ENCODE measurements at regions not wholly inside any gene's neighbourhood (a gene's known extent, or its start where the extent isn't known, plus 50 kb on each side); places are given as distances from the start of the nearest gene placed in this dataset.
A peak's percentile ranks its signal among the peaks of the same experiment; 100 is the strongest.

- ChIA-PET POLR2A (no interaction called here), CTCF (no interaction called here)
- Mint-ChIP-seq H3K27me3 (no peaks in the 10 kb centered on the region), H3K9me3 (no peaks in the 10 kb centered on the region), H3K36me3 (no peaks in the 10 kb centered on the region), H3K4me3 (no peak overlapping the region), H3K27ac (no peak overlapping the region), H3K4me1 (ENCODE audit: low read depth) (peaks cover 33% of the 10 kb centered on the region)
- intact Hi-C loops (cut with micrococcal nuclease): loop anchor here (10.0 kb wide), 1 partner anchor 410 kb away; no protein-coding TSS in a partner anchor
- no peak for DNase-seq
Observed at GRCh38 chr2:236965021-236965840, 120.5 kb upstream of the COPS8 start.

DNA sequence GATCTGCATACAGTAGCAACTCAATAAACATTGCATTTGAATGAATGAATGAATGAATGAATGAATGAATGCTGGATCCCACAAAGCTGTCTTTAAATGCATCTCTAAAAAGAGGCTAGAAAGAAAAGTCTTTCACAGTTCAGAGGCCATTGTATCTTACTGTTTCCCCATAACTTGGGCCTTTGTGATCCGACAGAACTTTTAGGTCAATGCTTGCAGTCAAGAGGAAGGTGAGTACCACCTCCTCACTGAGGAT is 119.9 kb upstream of the COPS8 start:
- H3K36me3 Mint-ChIP-seq: no peaks in the 10 kb centered on the region
- DNase-seq: no peak
- no peak overlapping the region for H3K27ac Mint-ChIP-seq
- H3K4me1 Mint-ChIP-seq (ENCODE audit: low read depth): peaks cover 37% of the 10 kb centered on the region
- ChIA-PET CTCF (no interaction called here), POLR2A (no interaction called here)
- H3K4me3 Mint-ChIP-seq: no peak overlapping the region
- no peaks in the 10 kb centered on the region for H3K27me3 Mint-ChIP-seq
- H3K9me3 Mint-ChIP-seq: no peaks in the 10 kb centered on the region
- intact Hi-C loops (cut with micrococcal nuclease): loop anchor here (10.0 kb wide), 1 partner anchor 411 kb away; no protein-coding TSS in a partner anchor

DNA sequence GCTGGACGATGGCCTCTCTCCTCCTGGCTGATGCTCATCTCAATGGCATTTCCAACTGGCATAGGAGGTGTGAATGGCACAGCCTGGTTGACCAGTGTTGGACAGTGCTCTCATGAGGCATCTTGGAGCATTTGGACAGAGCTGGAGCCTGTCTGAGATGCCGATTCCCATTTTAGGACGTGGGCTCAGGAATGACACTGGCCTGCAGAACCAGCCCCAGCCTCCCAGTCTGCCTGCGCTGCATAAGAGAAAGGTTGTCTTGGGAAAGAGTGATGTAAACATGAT is 118.2 kb upstream of the COPS8 start:
- Mint-ChIP-seq H3K4me3 (no peak overlapping the region), H3K36me3 (no peaks in the 10 kb centered on the region), H3K27ac (no peak overlapping the region), H3K27me3 (no peaks in the 10 kb centered on the region), H3K4me1 (ENCODE audit: low read depth) (peaks cover 40% of the 10 kb centered on the region), H3K9me3 (no peaks in the 10 kb centered on the region)
- POLR2A ChIA-PET: no interaction called here
- no peak for DNase-seq
- intact Hi-C loops (cut with micrococcal nuclease): loop anchor here (10.0 kb wide), 1 partner anchor 413 kb away; no protein-coding TSS in a partner anchor
- CTCF ChIA-PET: no interaction called here

DNA sequence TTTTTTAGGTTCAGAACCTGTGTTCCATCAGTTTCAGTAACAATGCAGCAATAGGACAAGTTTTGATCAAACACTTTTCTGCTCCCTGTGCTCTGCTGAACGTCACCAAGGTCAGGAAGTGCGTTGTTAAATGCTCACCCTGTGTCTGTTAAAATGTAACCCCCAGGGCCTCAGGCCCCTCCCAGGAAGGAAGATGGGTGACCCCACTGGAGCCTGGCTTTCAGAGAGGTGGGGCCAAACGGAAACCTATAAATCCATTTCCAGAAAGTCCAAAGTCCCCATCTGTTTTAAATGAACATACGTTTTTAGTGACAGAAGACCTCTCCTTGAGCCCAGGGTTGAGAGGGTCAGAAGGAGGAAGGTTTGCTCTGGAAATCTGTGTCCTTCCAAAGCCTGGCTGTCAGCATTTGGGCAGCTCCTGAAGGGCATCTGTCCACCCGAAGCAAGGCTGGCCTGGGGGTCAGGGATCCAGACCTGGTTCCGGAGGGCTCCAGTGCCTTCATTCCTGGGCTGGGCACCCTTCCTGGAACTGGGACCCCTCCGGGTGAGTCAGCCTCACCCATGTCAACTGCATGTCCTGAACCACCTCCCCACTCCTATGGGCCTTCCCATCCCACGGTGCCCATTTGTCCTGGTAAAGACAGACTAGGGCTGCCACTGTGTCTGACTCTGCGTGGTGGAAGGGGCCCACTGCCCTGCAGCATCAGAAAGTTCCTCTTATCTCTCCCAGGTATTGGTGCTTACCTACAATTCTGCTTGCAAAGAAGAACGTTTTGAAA is 117.4 kb upstream of the COPS8 start:
- CTCF ChIA-PET: no interaction called here
- no peaks in the 10 kb centered on the region for H3K36me3 Mint-ChIP-seq
- intact Hi-C loops (cut with micrococcal nuclease): loop anchor here (10.0 kb wide), 1 partner anchor 413 kb away; no protein-coding TSS in a partner anchor
- no peaks in the 10 kb centered on the region for H3K27me3 Mint-ChIP-seq
- POLR2A ChIA-PET: no interaction called here
- no peak overlapping the region for H3K4me3 Mint-ChIP-seq
- peak; percentile 35 for DNase-seq
- peak overlapping the region; percentile 49 for H3K27ac Mint-ChIP-seq
- H3K9me3 Mint-ChIP-seq: no peaks in the 10 kb centered on the region
- H3K4me1 Mint-ChIP-seq (ENCODE audit: low read depth): peaks cover 40% of the 10 kb centered on the region

DNA sequence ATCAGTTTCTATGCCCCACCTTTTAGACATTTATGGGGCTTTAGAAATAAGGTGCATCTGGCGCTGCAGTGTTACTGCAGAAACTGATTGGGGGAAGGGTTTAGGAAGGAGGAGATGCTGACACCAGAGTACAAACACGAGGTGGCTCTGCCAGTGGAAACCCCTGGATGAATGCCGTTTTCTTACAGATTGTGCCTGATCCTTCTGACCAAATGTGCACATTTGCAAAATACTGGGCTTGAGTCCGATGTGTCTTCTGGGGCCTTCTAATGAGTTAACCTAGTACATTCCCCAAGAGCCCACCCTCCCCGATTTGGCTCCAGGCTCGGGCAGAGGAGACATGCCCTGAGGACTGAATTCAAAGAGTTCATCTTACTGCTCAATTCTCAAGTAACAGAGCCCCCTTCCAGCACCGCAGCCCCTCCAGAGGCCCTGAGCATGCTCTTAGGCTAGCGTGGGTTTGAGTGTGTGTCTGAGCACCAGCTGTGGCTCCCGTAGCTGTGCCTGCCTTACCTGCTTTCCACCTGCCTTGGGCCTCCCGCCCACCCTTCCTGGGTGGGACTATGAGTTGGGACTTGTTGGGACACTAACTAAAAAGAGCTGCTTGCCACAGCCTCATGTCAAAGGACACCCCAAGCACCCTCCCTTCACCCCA is 116.7 kb upstream of the COPS8 start:
- Mint-ChIP-seq H3K27ac (peak overlapping the region; percentile 52), H3K27me3 (no peaks in the 10 kb centered on the region), H3K36me3 (no peaks in the 10 kb centered on the region), H3K4me1 (ENCODE audit: low read depth) (peaks cover 40% of the 10 kb centered on the region), H3K9me3 (no peaks in the 10 kb centered on the region), H3K4me3 (peak overlapping the region; percentile 46)
- ChIA-PET CTCF (no interaction called here), POLR2A (no interaction called here)
- DNase-seq: no peak
- intact Hi-C loops (cut with micrococcal nuclease): loop anchor here (10.0 kb wide), 1 partner anchor 414 kb away; no protein-coding TSS in a partner anchor

DNA sequence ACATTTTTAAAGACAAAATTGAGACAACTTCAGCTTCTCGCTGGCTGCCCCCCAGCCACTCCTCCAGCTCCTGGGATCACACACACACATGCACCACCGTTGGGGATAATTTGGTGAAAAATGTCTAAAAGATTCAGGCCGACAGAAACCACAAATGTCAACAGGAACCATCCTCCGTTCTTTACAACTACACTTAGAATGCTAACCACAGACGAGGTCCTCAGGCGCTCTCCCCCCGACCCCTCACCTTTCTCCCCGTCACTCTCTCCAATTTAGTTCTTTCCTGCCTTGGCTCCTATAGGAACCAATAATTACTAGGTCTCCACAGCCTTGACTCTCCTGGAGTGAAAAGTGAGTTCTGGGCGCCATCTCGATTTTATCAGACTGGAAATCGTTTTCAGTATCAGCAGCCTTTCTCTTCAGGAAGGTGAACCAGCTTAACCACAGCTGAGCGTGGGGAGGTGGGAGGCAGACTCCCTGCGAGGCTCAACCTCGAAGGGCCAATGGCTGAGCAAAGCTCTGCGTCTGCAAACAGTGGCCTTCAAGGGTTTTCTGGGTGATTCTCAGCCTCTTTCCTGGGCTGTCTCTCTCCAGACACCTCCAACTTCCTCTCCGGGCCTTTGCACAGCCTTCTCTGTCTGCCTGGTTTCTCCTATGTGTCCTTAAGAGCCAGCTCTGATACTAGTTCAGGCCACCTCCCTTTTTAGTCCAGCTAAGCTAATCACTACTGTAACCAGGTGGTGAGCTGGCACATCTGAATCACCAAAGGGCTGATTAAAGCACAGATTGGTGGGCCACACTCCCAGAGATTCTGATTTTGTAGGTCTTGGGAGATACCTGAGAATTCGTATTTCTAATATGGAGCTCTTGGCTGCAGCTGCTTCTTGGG is 115.7 kb upstream of the COPS8 start:
- POLR2A ChIA-PET: no interaction called here

GRCh38 chr2:236970656-236971010 is 115.1 kb upstream of the COPS8 start:
- POLR2A ChIA-PET: no interaction called here
- no peaks in the 10 kb centered on the region for H3K36me3 Mint-ChIP-seq
- H3K4me3 Mint-ChIP-seq: no peak overlapping the region

More for the DNA sequence above, 115.7 kb upstream of the COPS8 start:
- H3K4me1 Mint-ChIP-seq (ENCODE audit: low read depth): peaks cover 40% of the 10 kb centered on the region
- DNase-seq: peak; percentile 50
- no peaks in the 10 kb centered on the region for H3K27me3 Mint-ChIP-seq
- peak overlapping the region; percentile 46 for H3K4me3 Mint-ChIP-seq
- no peaks in the 10 kb centered on the region for H3K36me3 Mint-ChIP-seq
- H3K27ac Mint-ChIP-seq: peak overlapping the region; percentile 52
- H3K9me3 Mint-ChIP-seq: no peaks in the 10 kb centered on the region
- intact Hi-C loops (cut with micrococcal nuclease): loop anchor here (10.0 kb wide), 1 partner anchor 415 kb away; no protein-coding TSS in a partner anchor
- CTCF ChIA-PET: no interaction called here

GRCh38 chr2:236971131-236971821 is 114.4 kb upstream of the COPS8 start:
- Mint-ChIP-seq H3K4me1 (ENCODE audit: low read depth) (peaks cover 40% of the 10 kb centered on the region), H3K4me3 (no peak overlapping the region), H3K27ac (no peak overlapping the region), H3K9me3 (no peaks in the 10 kb centered on the region), H3K36me3 (no peaks in the 10 kb centered on the region), H3K27me3 (no peaks in the 10 kb centered on the region)
- ChIA-PET POLR2A (no interaction called here), CTCF (interaction anchor here (1.0 kb wide), 1 partner anchor 165 kb away, joined by 5 read pairs; no protein-coding TSS in a partner anchor)
- intact Hi-C loops (cut with micrococcal nuclease): no loop called here
- no peak for DNase-seq

More at GRCh38 chr2:236970656-236971010, 115.1 kb upstream of the COPS8 start:
- Mint-ChIP-seq H3K27ac (no peak overlapping the region), H3K9me3 (no peaks in the 10 kb centered on the region), H3K27me3 (no peaks in the 10 kb centered on the region), H3K4me1 (ENCODE audit: low read depth) (peaks cover 40% of the 10 kb centered on the region)
- no peak for DNase-seq
- intact Hi-C loops (cut with micrococcal nuclease): no loop called here
- CTCF ChIA-PET: no interaction called here

GRCh38 chr2:236971919-236972381 is 113.7 kb upstream of the COPS8 start:
- Mint-ChIP-seq H3K4me3 (no peak overlapping the region), H3K4me1 (ENCODE audit: low read depth) (peaks cover 36% of the 10 kb centered on the region), H3K9me3 (no peaks in the 10 kb centered on the region), H3K27ac (no peak overlapping the region), H3K36me3 (no peaks in the 10 kb centered on the region), H3K27me3 (no peaks in the 10 kb centered on the region)
- intact Hi-C loops (cut with micrococcal nuclease): no loop called here
- ChIA-PET POLR2A (no interaction called here), CTCF (interaction anchor here (1.0 kb wide), 1 partner anchor 165 kb away, joined by 5 read pairs; no protein-coding TSS in a partner anchor)
- no peak for DNase-seq

DNA sequence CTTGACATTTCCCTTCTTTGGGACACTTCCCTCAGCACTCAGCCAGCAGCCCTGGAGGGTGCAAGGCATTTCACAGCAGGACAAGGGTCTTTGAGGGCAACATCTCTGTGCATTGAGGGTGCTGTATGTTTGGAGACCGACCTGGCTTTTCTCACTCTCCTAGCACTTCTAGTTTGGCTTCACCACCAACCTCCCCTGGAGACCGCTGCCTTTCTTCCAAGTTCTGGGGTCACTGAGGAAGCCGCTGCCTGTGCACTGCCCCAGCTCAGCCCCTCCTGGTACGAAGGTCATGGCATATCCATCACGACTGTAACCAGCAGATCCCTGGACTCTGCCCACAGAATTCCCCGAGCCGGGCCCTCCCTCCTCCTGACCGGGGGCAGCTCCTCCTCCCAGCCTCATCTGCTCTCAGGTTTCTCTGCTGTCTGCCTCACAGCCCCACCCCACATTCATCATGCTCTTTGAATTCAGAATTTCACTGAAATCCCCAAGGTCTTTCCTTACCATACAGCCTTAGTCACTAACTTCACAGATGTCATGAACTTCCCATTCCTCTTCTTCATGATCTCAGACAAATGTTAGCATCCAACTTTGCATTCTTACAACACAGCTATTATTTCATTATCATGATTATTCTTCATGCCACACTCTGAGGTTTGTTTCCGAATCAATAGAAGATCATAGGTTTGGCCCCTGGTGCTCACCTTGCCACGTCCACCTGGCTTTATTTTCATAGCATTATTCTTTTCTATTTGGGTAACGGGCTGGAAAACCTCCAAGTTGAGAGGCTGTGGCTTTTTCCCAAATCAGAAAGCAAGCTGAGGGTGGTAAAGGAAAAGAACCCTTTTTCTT is 113.0 kb upstream of the COPS8 start:
- DNase-seq: no peak
- H3K4me3 Mint-ChIP-seq: no peak overlapping the region
- ChIA-PET POLR2A (no interaction called here), CTCF (no interaction called here)
- H3K27ac Mint-ChIP-seq: no peak overlapping the region
- no peaks in the 10 kb centered on the region for H3K9me3 Mint-ChIP-seq
- H3K36me3 Mint-ChIP-seq: no peaks in the 10 kb centered on the region
- intact Hi-C loops (cut with micrococcal nuclease): no loop called here
- H3K4me1 Mint-ChIP-seq (ENCODE audit: low read depth): peaks cover 30% of the 10 kb centered on the region
- H3K27me3 Mint-ChIP-seq: no peaks in the 10 kb centered on the region
